ENCODE measurements at regions not wholly inside any gene's neighbourhood (a gene's known extent, or its start where the extent isn't known, plus 50 kb on each side); places are given as distances from the start of the nearest gene placed in this dataset.
"Not testable (repeated sequence)": the region's sequence is repeated elsewhere in the genome, so short reads cannot be mapped to it uniquely, and the experiment has no call there.

DNA sequence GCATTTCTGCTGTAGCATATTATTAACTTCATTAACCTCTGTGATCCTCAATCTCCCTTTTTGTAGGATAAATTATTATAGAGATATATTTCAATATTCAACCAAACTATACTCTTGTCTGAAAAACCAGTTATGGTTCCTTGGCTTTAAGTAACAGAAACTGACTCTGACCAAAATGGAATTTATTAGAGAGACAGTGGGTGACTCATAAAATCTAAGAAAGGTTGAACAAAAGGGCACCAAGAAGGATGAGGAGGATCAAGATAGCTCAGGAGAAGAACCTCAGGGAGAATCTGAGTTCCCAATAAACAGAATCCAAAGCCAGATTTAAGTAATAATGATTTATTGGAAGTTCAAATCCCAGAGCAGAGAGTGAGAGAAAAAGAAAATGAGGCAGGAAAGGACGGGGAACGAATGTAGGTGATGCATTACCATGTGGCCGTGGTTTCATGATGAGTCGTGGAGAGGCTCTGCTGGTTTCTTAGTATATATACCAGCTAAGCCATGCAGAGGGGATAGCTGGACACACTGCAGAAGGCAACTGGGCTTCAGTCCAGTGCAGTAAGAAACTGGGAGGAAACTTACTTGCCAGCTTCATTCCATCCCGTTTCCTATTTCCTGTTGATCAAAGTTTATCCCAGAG, 151.5 kb upstream of the GOT2 start:
- Histone ChIP-seq H3K27ac (ENCODE audit: low read depth, low read length) (no peak overlapping the region), H3K4me2 (ENCODE audit: insufficient read depth, low read length) (no peak overlapping the region), H3K36me3 (ENCODE audit: insufficient read depth, low read length) (no peaks in the 10 kb centered on the region), H3K4me3 (ENCODE audit: insufficient read depth, low read length) (no peak overlapping the region), H3K9me3 (ENCODE audit: low read depth, low read length) (no peaks in the 10 kb centered on the region), H3K27me3 (ENCODE audit: insufficient read depth, low read length) (no peaks in the 10 kb centered on the region), H3K4me1 (ENCODE audit: insufficient read depth, low read length) (no peaks in the 10 kb centered on the region), H4K20me1 (ENCODE audit: insufficient read depth, low read length) (no peaks in the 10 kb centered on the region), H2AFZ (ENCODE audit: low read length) (no peak overlapping the region), H3K79me2 (ENCODE audit: insufficient read depth, low read length) (no peaks in the 10 kb centered on the region)
- DNase-seq (ENCODE audit: insufficient read length, low spot score, missing footprints): no peak
- TF ChIP-seq, protein P1, sequence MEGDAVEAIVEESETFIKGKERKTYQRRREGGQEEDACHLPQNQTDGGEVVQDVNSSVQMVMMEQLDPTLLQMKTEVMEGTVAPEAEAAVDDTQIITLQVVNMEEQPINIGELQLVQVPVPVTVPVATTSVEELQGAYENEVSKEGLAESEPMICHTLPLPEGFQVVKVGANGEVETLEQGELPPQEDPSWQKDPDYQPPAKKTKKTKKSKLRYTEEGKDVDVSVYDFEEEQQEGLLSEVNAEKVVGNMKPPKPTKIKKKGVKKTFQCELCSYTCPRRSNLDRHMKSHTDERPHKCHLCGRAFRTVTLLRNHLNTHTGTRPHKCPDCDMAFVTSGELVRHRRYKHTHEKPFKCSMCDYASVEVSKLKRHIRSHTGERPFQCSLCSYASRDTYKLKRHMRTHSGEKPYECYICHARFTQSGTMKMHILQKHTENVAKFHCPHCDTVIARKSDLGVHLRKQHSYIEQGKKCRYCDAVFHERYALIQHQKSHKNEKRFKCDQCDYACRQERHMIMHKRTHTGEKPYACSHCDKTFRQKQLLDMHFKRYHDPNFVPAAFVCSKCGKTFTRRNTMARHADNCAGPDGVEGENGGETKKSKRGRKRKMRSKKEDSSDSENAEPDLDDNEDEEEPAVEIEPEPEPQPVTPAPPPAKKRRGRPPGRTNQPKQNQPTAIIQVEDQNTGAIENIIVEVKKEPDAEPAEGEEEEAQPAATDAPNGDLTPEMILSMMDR (IDR thresholded peaks at IDR 0.05; ENCODE audit: extremely low read depth, low read depth, low read length): no peak

DNA sequence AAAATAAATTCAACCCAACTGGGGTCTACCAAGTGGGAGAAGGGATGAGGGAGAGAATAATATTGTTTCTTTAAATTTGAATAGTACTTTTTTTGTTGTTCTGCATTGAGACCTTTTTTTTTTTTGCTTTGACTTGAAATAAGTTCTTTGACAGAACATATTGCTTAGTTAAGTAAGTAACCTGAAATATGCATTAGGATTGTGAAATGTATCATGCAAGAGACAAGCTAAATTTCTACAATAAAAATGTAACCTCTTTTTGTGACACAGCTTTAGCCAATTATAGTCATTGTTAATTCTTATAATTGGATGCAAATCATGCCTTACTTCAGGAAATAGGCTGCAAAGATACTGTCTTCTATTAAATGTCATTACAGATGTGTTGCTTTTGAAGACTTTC, 150.0 kb upstream of the GOT2 start:
- Histone ChIP-seq H3K4me3 (ENCODE audit: insufficient read depth, low read length) (no peak overlapping the region), H4K20me1 (ENCODE audit: insufficient read depth, low read length) (no peaks in the 10 kb centered on the region), H3K4me2 (ENCODE audit: insufficient read depth, low read length) (no peak overlapping the region), H2AFZ (ENCODE audit: low read length) (no peak overlapping the region), H3K27ac (ENCODE audit: low read depth, low read length) (no peak overlapping the region), H3K27me3 (ENCODE audit: insufficient read depth, low read length) (no peaks in the 10 kb centered on the region), H3K36me3 (ENCODE audit: insufficient read depth, low read length) (no peaks in the 10 kb centered on the region), H3K4me1 (ENCODE audit: insufficient read depth, low read length) (no peaks in the 10 kb centered on the region), H3K79me2 (ENCODE audit: insufficient read depth, low read length) (no peaks in the 10 kb centered on the region), H3K9me3 (ENCODE audit: low read depth, low read length) (no peaks in the 10 kb centered on the region)
- TF ChIP-seq, protein P1 (IDR thresholded peaks at IDR 0.05; ENCODE audit: extremely low read depth, low read depth, low read length): no peak
- DNase-seq (ENCODE audit: insufficient read length, low spot score, missing footprints): no peak

DNA sequence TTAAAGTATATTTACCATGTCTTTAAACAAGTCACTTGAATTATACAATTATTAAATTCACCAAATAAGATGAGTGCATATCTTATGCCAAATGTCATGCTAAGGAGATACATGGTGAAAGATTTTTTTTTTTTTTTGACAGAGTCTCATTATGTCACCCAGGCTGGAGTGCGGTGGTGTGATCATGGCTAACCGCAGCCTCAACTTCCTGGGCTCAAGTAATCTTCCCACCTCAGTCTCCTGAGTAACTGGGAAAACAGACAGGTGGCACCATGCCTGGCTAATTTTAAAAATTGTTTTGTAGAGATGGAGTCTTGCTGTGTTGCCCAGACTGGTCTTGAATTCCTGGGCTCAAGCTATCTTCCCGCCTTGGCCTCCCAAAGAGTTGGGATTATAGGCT, 149.0 kb upstream of the GOT2 start:
- TF ChIP-seq, protein P1 (IDR thresholded peaks at IDR 0.05; ENCODE audit: extremely low read depth, low read depth, low read length): no peak
- Histone ChIP-seq H3K4me3 (ENCODE audit: insufficient read depth, low read length) (no peak overlapping the region), H3K4me2 (ENCODE audit: insufficient read depth, low read length) (no peak overlapping the region)

DNA sequence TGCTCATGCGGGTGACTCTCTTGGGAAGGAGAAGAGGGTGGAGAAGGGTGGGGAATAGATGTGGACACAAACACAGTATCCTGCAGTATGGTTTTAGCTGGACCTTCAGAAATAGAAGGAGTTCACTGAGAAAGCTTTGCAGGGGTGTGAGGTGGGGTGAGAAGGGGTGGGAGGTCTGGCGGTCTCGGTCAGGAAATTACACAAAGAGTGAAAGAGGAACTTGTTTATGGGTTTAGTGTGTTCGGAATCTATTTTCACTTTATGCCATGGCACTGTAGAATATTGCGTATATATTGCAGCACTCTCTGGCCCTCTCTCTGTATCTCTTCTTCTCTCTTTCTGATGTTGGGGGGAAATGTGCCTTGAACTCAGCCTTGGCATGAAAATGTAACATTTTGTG, 148.2 kb upstream of the GOT2 start:
- no peak overlapping the region for H3K27ac ChIP-seq (ENCODE audit: low read depth, low read length)
- H3K79me2 ChIP-seq (ENCODE audit: insufficient read depth, low read length): no peaks in the 10 kb centered on the region
- DNase-seq (ENCODE audit: insufficient read length, low spot score, missing footprints): no peak
- no peaks in the 10 kb centered on the region for H4K20me1 ChIP-seq (ENCODE audit: insufficient read depth, low read length)
- no peaks in the 10 kb centered on the region for H3K27me3 ChIP-seq (ENCODE audit: insufficient read depth, low read length)
- H3K4me3 ChIP-seq (ENCODE audit: insufficient read depth, low read length): no peak overlapping the region
- H3K9me3 ChIP-seq (ENCODE audit: low read depth, low read length): no peaks in the 10 kb centered on the region
- H2AFZ ChIP-seq (ENCODE audit: low read length): no peak overlapping the region
- no peaks in the 10 kb centered on the region for H3K4me1 ChIP-seq (ENCODE audit: insufficient read depth, low read length)
- no peaks in the 10 kb centered on the region for H3K36me3 ChIP-seq (ENCODE audit: insufficient read depth, low read length)
- TF ChIP-seq, protein P1 (IDR thresholded peaks at IDR 0.05; ENCODE audit: extremely low read depth, low read depth, low read length): no peak
- no peak overlapping the region for H3K4me2 ChIP-seq (ENCODE audit: insufficient read depth, low read length)

More for the DNA sequence above, 149.0 kb upstream of the GOT2 start:
- H3K9me3 ChIP-seq (ENCODE audit: low read depth, low read length): no peaks in the 10 kb centered on the region
- H4K20me1 ChIP-seq (ENCODE audit: insufficient read depth, low read length): no peaks in the 10 kb centered on the region
- no peaks in the 10 kb centered on the region for H3K27me3 ChIP-seq (ENCODE audit: insufficient read depth, low read length)
- H3K79me2 ChIP-seq (ENCODE audit: insufficient read depth, low read length): no peaks in the 10 kb centered on the region
- H3K27ac ChIP-seq (ENCODE audit: low read depth, low read length): no peak overlapping the region
- no peaks in the 10 kb centered on the region for H3K36me3 ChIP-seq (ENCODE audit: insufficient read depth, low read length)
- no peak for DNase-seq (ENCODE audit: insufficient read length, low spot score, missing footprints)
- H3K4me1 ChIP-seq (ENCODE audit: insufficient read depth, low read length): no peaks in the 10 kb centered on the region
- H2AFZ ChIP-seq (ENCODE audit: low read length): no peak overlapping the region

DNA sequence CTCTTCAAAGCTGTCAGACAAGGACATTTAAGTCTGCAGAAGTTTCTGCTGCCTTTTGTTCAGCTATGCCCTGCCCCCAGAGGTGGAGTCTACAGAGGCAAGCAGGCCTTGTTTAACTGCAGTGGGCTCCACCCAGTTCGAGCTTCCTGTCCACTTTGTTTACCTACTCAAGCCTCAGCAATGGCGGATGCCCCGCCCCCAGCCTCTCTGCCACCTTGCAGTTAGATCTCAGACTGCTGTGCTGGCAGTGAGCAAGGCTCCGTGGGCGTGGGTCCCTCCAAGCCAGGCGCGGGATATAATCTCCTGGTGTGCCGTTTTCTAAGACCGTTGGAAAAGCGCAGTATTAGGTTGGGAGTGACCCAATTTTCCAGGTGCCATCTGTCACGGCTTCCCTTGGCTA, 144.5 kb upstream of the GOT2 start:
- H3K36me3 ChIP-seq (ENCODE audit: insufficient read depth, low read length); H3K27ac ChIP-seq (ENCODE audit: low read depth, low read length): not testable (repeated sequence)

More for the DNA sequence above, 144.5 kb upstream of the GOT2 start:
- H2AFZ ChIP-seq (ENCODE audit: low read length); H3K9me3 ChIP-seq (ENCODE audit: low read depth, low read length); H3K4me2 ChIP-seq (ENCODE audit: insufficient read depth, low read length); H3K27me3 ChIP-seq (ENCODE audit: insufficient read depth, low read length); H3K4me1 ChIP-seq (ENCODE audit: insufficient read depth, low read length); H3K79me2 ChIP-seq (ENCODE audit: insufficient read depth, low read length); H4K20me1 ChIP-seq (ENCODE audit: insufficient read depth, low read length); DNase-seq (ENCODE audit: insufficient read length, low spot score, missing footprints); H3K4me3 ChIP-seq (ENCODE audit: insufficient read depth, low read length): not testable (repeated sequence)
